OCI-LY3 (cell line): ENCODE measurements at regions not wholly inside any gene's neighbourhood (a gene's known extent, or its start where the extent isn't known, plus 50 kb on each side); places are given as distances from the start of the nearest gene placed in this dataset.

Source experiments
- EZH2phosphoT487 ChIP-seq: fragments of 200-600 bp; shearing (Covaris generic); IDR thresholded peaks from 2 replicates; pipeline ENCODE4 v1.6.1; 2018; ENCODE audit warnings: antibody characterized with exemption, mixed run types, low read depth
- TF ChIP-seq, protein P1 (sequence below): fragments of 200-600, 300-600 bp; sonication (generic); IDR thresholded peaks from 2 replicates; pipeline ENCODE4 v1.5.1; 2014; ENCODE audit warnings: antibody characterized with exemption, low read length, low read depth

- TF ChIP-seq, protein P1, sequence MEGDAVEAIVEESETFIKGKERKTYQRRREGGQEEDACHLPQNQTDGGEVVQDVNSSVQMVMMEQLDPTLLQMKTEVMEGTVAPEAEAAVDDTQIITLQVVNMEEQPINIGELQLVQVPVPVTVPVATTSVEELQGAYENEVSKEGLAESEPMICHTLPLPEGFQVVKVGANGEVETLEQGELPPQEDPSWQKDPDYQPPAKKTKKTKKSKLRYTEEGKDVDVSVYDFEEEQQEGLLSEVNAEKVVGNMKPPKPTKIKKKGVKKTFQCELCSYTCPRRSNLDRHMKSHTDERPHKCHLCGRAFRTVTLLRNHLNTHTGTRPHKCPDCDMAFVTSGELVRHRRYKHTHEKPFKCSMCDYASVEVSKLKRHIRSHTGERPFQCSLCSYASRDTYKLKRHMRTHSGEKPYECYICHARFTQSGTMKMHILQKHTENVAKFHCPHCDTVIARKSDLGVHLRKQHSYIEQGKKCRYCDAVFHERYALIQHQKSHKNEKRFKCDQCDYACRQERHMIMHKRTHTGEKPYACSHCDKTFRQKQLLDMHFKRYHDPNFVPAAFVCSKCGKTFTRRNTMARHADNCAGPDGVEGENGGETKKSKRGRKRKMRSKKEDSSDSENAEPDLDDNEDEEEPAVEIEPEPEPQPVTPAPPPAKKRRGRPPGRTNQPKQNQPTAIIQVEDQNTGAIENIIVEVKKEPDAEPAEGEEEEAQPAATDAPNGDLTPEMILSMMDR: no peak
- no peak for TF ChIP-seq EZH2phosphoT487
These were observed 58.5 kb upstream of the SPATA16 start for GRCh38 chr3:173199568-173199967.
